IPS DF 6.9 (cell line): ENCODE measurements at regions not wholly inside any gene's neighbourhood (a gene's known extent, or its start where the extent isn't known, plus 50 kb on each side); places are given as distances from the start of the nearest gene placed in this dataset.

Experiments
- DNase-seq: peaks from one replicate; pipeline ENCODE4 v3.0.0-alpha.2; 2013; ENCODE audit warnings: low read depth, low spot score
- H3K27ac ChIP-seq: one replicate; pipeline ENCODE4 v1.5.1; 2013; ENCODE audit warnings: low read length, control low read depth
- H3K27me3 ChIP-seq: 2 replicates; pipeline ENCODE4 v1.6.1; 2013; ENCODE audit warnings: mild to moderate bottlenecking, low read length; ENCODE audit not compliant: control insufficient read depth, insufficient read depth
- H3K36me3 ChIP-seq: 2 replicates; pipeline ENCODE4 v1.6.1; 2013; ENCODE audit warnings: low read length; ENCODE audit not compliant: control insufficient read depth, insufficient read depth
- H3K4me1 ChIP-seq: 2 replicates; pipeline ENCODE4 v1.6.1; 2013; ENCODE audit warnings: low read length; ENCODE audit not compliant: control insufficient read depth, insufficient read depth
- H3K4me3 ChIP-seq: 2 replicates; pipeline ENCODE4 v1.5.1; 2013; ENCODE audit warnings: mild to moderate bottlenecking, low read length
- H3K9me3 ChIP-seq: 2 replicates; pipeline ENCODE4 v1.6.1; 2013; ENCODE audit warnings: low read length, inconsistent platforms; ENCODE audit not compliant: control insufficient read depth, insufficient read depth
- WGBS: extraction: QIAGEN DNeasy Blood & Tissue Kit; methylation state at CpG from one replicate; pipeline ENCODE4 v1.1.7; 2013; ENCODE audit warnings: mixed read lengths, missing lambda C conversion rate; ENCODE audit not compliant: insufficient read length, insufficient coverage; 5-methylcytosine and 5-hydroxymethylcytosine counted together

- Histone ChIP-seq H3K27me3 (no peaks in the 10 kb centered on the region), H3K27ac (no peak overlapping the region), H3K36me3 (no peaks in the 10 kb centered on the region), H3K4me3 (no peak overlapping the region), H3K9me3 (no peaks in the 10 kb centered on the region), H3K4me1 (no peaks in the 10 kb centered on the region)
- no CpG with 5 or more reads among the region's 2 CpGs for WGBS
- DNase-seq: no peak
Measured at GRCh38 chr1:98172022-98172421, 251.2 kb upstream of the DPYD start.

- H3K4me1 ChIP-seq: no peaks in the 10 kb centered on the region
Measured at GRCh38 chr1:98164509-98164908, 243.7 kb upstream of the DPYD start.

GRCh38 chr1:98157524-98158313 lies 236.9 kb upstream of the DPYD start:
- Histone ChIP-seq H3K27ac (no peak overlapping the region), H3K27me3 (no peaks in the 10 kb centered on the region), H3K9me3 (no peaks in the 10 kb centered on the region), H3K4me1 (no peaks in the 10 kb centered on the region), H3K36me3 (no peaks in the 10 kb centered on the region), H3K4me3 (no peak overlapping the region)
- WGBS: no CpG with 5 or more reads among the region's 2 CpGs
- DNase-seq: no peak

More at GRCh38 chr1:98164509-98164908, 243.7 kb upstream of the DPYD start:
- H3K27me3 ChIP-seq: no peaks in the 10 kb centered on the region
- DNase-seq: no peak
- H3K9me3 ChIP-seq: no peaks in the 10 kb centered on the region
- no CpG with 5 or more reads among the region's 4 CpGs for WGBS
- H3K36me3 ChIP-seq: no peaks in the 10 kb centered on the region
- no peak overlapping the region for H3K27ac ChIP-seq
- H3K4me3 ChIP-seq: no peak overlapping the region

GRCh38 chr1:98147280-98147679 lies 226.4 kb upstream of the DPYD start:
- no peaks in the 10 kb centered on the region for H3K27me3 ChIP-seq
- no peaks in the 10 kb centered on the region for H3K9me3 ChIP-seq
- H3K4me3 ChIP-seq: no peak overlapping the region
- no peaks in the 10 kb centered on the region for H3K4me1 ChIP-seq
- H3K27ac ChIP-seq: no peak overlapping the region
- no peak for DNase-seq
- H3K36me3 ChIP-seq: no peaks in the 10 kb centered on the region

- Histone ChIP-seq H3K4me3 (no peak overlapping the region), H3K4me1 (no peaks in the 10 kb centered on the region)
- no CpG with 5 or more reads among the region's 2 CpGs for whole genome bisulfite sequencing
Measured at GRCh38 chr1:98145655-98146054, 224.8 kb upstream of the DPYD start.

GRCh38 chr1:98143403-98143802 lies 222.6 kb upstream of the DPYD start:
- Histone ChIP-seq H3K36me3 (no peaks in the 10 kb centered on the region), H3K27ac (no peak overlapping the region), H3K27me3 (no peaks in the 10 kb centered on the region), H3K4me1 (no peaks in the 10 kb centered on the region), H3K9me3 (no peaks in the 10 kb centered on the region), H3K4me3 (no peak overlapping the region)
- DNase-seq: no peak
- WGBS: no CpG with 5 or more reads among the region's 2 CpGs

More at GRCh38 chr1:98145655-98146054, 224.8 kb upstream of the DPYD start:
- H3K36me3 ChIP-seq: no peaks in the 10 kb centered on the region
- no peak for DNase-seq
- H3K27ac ChIP-seq: no peak overlapping the region
- H3K27me3 ChIP-seq: no peaks in the 10 kb centered on the region
- H3K9me3 ChIP-seq: no peaks in the 10 kb centered on the region

- WGBS: 100% methylated on average over 1 of the region's 4 CpGs
- DNase-seq: no peak
- Histone ChIP-seq H3K4me3 (no peak overlapping the region), H3K9me3 (no peaks in the 10 kb centered on the region), H3K36me3 (no peaks in the 10 kb centered on the region), H3K27me3 (no peaks in the 10 kb centered on the region), H3K27ac (no peak overlapping the region), H3K4me1 (no peaks in the 10 kb centered on the region)
Measured at GRCh38 chr1:98133131-98133530, 212.3 kb upstream of the DPYD start.

GRCh38 chr1:98130408-98130807 lies 209.6 kb upstream of the DPYD start:
- no peak overlapping the region for H3K27ac ChIP-seq
- no CpG with 5 or more reads among the region's 1 CpG for WGBS
- no peaks in the 10 kb centered on the region for H3K4me1 ChIP-seq
- H3K27me3 ChIP-seq: no peaks in the 10 kb centered on the region
- H3K9me3 ChIP-seq: no peaks in the 10 kb centered on the region
- no peak for DNase-seq
- H3K36me3 ChIP-seq: no peaks in the 10 kb centered on the region
- H3K4me3 ChIP-seq: no peak overlapping the region

- Histone ChIP-seq H3K4me1 (no peaks in the 10 kb centered on the region), H3K36me3 (no peaks in the 10 kb centered on the region), H3K4me3 (no peak overlapping the region), H3K27ac (no peak overlapping the region), H3K9me3 (no peaks in the 10 kb centered on the region), H3K27me3 (no peaks in the 10 kb centered on the region)
- no peak for DNase-seq
- no CpG with 5 or more reads among the region's 1 CpG for WGBS
Measured at GRCh38 chr1:98129491-98129890, 208.7 kb upstream of the DPYD start.

GRCh38 chr1:98126740-98127139 lies 205.9 kb upstream of the DPYD start:
- Histone ChIP-seq H3K4me1 (no peaks in the 10 kb centered on the region), H3K4me3 (no peak overlapping the region), H3K27ac (no peak overlapping the region), H3K36me3 (no peaks in the 10 kb centered on the region), H3K9me3 (no peaks in the 10 kb centered on the region), H3K27me3 (no peaks in the 10 kb centered on the region)
- DNase-seq: no peak

GRCh38 chr1:98121646-98122045 lies 200.8 kb upstream of the DPYD start:
- WGBS: no CpG with 5 or more reads among the region's 1 CpG
- H3K4me3 ChIP-seq: no peak overlapping the region
- no peaks in the 10 kb centered on the region for H3K4me1 ChIP-seq
- H3K36me3 ChIP-seq: no peaks in the 10 kb centered on the region
- H3K27ac ChIP-seq: no peak overlapping the region
- no peaks in the 10 kb centered on the region for H3K27me3 ChIP-seq
- no peak for DNase-seq
- H3K9me3 ChIP-seq: no peaks in the 10 kb centered on the region
